Middle frontal gyrus (tissue), 1 donor: ENCODE measurements at regions not wholly inside any gene's neighbourhood (a gene's known extent, or its start where the extent isn't known, plus 50 kb on each side); places are given as distances from the start of the nearest gene placed in this dataset.

Experiments
- DNase-seq: peaks from one replicate; pipeline ENCODE4 v3.0.0-alpha.2; 2015; ENCODE audit warnings: low spot score; ENCODE audit errors: extremely low spot score

DNA sequence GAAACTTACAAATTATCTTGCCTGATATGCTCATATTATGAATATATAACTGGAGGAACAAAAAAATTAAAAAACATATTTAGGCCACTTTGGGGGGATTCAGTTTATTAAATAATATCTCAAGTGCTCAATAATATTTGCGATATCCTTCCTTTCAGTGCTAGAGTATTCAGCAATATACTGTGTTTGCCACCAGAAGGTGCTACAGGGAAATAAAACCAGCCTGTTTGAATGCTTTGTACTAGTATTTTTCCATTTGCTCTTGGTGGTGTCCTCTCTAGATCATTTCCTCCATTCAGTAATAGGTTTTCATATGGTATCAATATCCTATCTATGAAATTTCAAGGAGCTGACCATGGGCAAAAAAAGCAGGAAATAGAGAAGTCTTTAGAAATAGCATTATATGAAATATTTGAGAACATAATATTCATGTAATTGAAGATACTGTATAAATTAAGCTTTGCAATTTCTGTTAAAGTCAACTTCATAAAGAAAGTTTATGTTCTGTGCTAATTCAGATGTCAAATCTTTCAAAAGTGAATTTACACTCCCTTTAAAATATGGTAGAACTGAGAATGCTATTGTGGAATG is 106.2 kb upstream of the NAV3 start:
- no peak for DNase-seq

DNA sequence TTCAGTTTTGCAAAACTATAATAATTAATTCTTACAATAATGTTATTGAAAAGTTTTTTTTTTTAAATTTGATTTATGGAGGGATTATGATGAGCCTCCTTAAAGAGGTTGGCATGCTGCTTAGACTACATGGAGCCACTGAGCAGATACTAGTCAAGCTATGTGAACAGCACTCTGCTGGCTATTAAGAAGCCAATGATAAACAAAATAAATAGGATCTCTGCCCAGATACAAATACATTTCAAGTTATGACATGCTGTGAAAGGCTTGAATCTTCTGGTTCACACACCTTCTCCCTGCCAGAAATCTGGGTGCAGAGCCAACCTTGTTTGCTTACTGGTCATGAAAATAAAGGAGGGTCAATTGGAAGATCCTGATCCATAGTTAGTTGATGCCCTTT is 107.4 kb upstream of the NAV3 start:
- no peak for DNase-seq

- no peak for DNase-seq
These were observed 108.2 kb upstream of the NAV3 start for GRCh38 chr12:77722536-77722935.

DNA sequence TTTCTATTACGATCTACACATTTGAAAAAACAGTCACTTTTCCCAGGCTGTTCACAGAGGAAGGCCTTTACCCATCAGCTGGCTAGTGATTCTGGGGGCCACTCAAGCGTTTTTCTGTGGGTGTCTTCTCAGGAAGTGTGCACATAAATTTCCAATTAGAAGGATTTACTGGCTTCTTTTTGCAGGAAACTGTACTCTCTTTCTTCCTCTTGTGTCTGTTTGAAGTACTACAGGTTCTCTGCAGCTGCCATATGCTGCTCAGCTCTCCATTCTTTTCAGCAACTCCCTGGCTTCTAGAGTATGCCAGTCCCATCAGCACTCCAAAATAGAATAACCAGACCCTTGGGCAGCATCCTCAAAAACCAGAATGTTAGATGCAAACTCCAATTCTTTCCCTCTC is 110.4 kb upstream of the NAV3 start:
- no peak for DNase-seq

GRCh38 chr12:77710209-77710608 is 120.5 kb upstream of the NAV3 start:
- DNase-seq: no peak

DNA sequence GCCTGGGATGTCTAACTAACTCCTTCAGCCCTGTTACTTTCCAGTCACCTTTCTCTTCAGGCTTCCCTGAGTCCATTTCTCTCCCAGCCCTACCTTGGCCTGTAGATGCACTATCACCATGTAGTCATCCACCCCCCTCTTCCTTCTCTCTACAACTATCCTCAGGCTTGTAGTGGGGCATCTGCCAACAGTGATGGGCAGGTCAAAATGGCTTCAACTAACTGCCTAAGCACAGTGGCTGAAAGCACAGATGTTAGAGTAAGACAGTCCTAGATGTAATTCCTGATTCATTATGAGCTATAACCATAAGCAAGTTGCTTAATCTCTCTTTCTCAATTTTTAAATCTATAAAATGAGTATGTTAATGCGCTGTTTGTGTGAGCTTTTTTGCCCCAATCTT is 133.6 kb upstream of the NAV3 start:
- DNase-seq: no peak

DNA sequence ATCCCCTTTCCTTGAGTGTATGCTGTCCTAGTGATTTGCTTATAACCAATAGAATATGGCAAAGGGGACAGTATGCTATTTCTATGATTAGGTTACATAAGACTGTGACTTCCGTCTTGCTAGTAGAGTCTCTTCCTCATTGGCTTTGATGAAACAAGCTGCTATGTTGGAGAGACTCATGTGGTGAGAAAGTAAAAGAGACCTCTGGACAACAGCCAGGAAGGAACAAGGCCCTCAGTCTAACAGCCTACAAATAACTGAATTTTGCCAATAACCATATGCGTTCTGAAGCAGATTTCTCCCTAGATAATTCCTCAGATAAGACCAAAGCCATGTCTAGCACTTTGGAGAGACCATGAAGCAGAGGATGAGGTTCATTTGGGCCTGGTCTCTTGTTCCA is 134.5 kb upstream of the NAV3 start:
- DNase-seq: no peak

GRCh38 chr12:77689510-77690086 is 141.1 kb upstream of the NAV3 start:
- DNase-seq: no peak

DNA sequence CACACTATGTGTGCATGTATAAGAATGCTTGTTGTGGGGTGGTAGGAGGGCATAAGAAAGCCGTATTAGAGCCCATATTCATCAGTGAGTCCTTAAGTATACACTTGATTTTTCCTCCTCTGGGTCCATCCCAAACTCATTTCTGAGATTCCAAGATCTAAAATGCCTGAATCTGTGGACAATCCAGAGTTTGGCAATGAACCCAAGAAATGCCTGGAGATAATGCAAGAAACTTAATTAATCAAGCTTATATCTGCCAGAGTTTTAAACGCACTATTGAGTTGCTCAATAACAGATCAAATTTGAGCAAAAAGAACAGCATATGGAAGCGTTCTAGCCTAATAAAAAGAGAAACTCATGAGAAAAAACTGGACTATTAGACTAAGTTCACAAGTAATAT is 143.4 kb upstream of the NAV3 start:
- no peak for DNase-seq

GRCh38 chr12:77686760-77687159 is 143.9 kb upstream of the NAV3 start:
- DNase-seq: no peak

- DNase-seq: no peak
These were observed 144.8 kb upstream of the NAV3 start for GRCh38 chr12:77685901-77686300.

GRCh38 chr12:77685112-77685511 is 145.6 kb upstream of the NAV3 start:
- DNase-seq: peak; percentile 50

GRCh38 chr12:77682488-77682887 is 148.2 kb upstream of the NAV3 start:
- no peak for DNase-seq

DNA sequence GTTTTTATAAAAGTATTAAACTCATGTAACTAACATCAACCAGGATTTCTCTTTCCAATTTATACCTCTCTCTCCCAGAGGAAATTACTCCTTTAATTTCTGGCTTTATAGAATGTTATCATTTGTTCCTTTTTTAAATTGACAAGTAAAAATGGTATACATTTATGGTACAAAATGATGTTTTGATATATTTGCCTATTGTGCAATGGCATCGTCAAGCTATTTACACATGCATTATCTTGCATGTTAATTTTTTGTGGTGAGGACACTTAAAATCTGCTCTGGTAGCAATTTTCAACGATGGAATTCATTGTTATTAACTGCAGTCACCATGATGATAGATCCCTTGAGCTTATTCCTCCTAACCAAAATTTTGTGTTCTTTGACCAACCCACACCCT is 149.0 kb upstream of the NAV3 start:
- no peak for DNase-seq

- DNase-seq: no peak
These were observed 151.0 kb upstream of the NAV3 start for GRCh38 chr12:77679686-77680085.

- no peak for DNase-seq
These were observed 152.1 kb upstream of the NAV3 start for GRCh38 chr12:77678621-77679020.

- DNase-seq: no peak
These were observed 163.6 kb upstream of the NAV3 start for GRCh38 chr12:77667101-77667500.

- DNase-seq: no peak
These were observed 182.0 kb upstream of the NAV3 start for GRCh38 chr12:77648716-77649115.

DNA sequence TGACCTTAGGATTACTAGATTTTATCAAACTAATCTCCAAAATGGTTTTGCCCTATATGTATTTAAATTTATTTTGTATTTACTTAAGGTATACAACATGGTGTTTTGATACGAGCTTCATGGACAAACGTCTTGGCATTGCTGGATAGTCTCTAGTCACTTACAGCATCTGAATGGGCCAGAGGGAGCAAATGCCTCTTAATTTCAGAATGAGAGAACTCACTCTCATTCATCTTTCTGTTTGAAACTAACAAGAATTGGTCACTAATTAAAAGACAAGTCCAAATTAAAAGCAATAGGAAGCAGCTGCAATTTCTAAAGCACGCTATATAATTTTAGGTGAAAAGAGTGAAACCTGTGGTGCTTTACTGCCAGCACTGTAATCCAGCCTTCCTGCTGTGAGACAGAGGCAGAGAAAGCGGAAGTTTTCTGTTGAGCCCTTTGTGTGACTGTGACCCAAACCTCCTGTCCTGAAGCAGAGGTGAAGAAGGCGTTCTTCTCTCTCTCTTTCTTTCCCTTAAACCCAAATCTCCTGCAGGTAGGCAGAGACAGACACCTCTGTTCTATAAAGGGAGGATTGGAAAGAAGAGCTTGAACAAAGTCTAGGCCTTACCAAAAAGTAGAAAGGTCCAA is 184.6 kb upstream of the NAV3 start:
- DNase-seq: no peak

DNA sequence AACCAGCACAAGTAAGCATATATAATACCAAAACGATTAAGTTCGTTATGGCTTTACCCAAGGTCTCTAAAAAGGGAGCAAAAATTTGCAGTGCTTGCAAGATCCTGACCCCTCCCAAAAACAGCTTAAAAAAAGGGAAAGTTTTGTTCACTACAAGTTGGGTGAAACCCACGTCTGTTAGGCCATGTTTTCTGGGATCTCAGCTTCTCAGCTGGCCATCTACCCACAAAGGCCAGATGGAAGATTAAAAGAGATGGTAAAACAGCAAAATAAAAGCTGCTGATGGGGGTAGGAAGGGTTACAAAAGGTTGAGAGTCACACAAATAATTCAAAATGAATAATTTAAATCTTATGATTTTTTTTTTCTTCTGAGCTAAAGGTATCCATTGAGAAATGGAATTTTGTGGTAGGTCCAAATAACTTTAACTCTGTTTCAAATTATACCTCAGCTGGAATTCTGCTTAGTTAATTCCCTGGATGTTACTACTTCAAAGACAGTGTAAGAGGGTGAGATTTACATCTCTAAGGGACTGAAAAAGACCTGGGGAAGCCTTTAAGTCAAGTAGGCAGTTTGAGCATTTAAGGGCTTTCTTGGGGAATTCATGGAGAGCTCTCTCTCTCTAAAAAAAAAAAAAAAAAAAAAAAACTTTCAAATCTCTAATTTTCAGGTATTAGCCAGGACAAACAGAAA is 185.6 kb upstream of the NAV3 start:
- DNase-seq: no peak

GRCh38 chr12:77642246-77642645 is 188.4 kb upstream of the NAV3 start:
- no peak for DNase-seq

DNA sequence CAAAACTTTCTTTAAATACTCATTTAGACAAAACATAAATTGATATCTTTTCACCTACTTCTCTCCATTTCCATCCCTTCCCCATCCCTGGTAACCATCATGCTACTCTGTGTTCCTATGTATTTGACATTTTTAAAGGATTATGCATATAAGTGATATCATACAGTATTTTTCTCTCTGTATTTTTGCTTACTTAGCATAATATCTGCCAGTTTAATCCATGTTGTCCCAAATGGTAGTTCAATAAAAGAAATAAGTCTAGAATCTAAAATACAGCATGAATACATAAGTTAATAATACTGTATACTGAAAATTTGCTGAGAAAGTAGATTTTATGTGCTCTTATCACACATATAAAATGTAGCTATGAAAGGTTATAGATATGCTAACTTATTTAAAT is 190.3 kb upstream of the NAV3 start:
- DNase-seq: no peak
